GM21529 (cell line): ENCODE measurements at regions not wholly inside any gene's neighbourhood (a gene's known extent, or its start where the extent isn't known, plus 50 kb on each side); places are given as distances from the start of the nearest gene placed in this dataset.

Experiments
- ATAC-seq: cut with Tn5 transposase; IDR thresholded peaks from one replicate; pipeline ENCODE4 v1.9.1; 2021; ENCODE audit not compliant: unreplicated experiment

- ATAC-seq: no peak
Measured at GRCh38 chr18:59760212-59760611, 63.0 kb upstream of the CCBE1 start.

GRCh38 chr18:59758837-59759236 is 61.6 kb upstream of the CCBE1 start:
- ATAC-seq: no peak

GRCh38 chr18:59758106-59758505 is 60.9 kb upstream of the CCBE1 start:
- no peak for ATAC-seq

- no peak for ATAC-seq
Measured at GRCh38 chr18:59752666-59753065, 55.4 kb upstream of the CCBE1 start.

GRCh38 chr18:59751186-59751585 is 54.0 kb upstream of the CCBE1 start:
- no peak for ATAC-seq

GRCh38 chr18:59748628-59749360 is 51.6 kb upstream of the CCBE1 start:
- ATAC-seq: no peak
